ENCODE measurements at regions not wholly inside any gene's neighbourhood (a gene's known extent, or its start where the extent isn't known, plus 50 kb on each side); places are given as distances from the start of the nearest gene placed in this dataset.
"Not testable (repeated sequence)": the region's sequence is repeated elsewhere in the genome, so short reads cannot be mapped to it uniquely, and the experiment has no call there.

GRCh38 chr7:66526782-66527181 is 101.9 kb upstream of the KCTD7 start:
- intact Hi-C loops (cut with DNase I); DNase-seq (ENCODE audit: low spot score): not testable (repeated sequence)

GRCh38 chr7:66528652-66529051 is 100.0 kb upstream of the KCTD7 start:
- no peak for DNase-seq (ENCODE audit: low spot score)
- intact Hi-C loops (cut with DNase I), result no loop called here

- intact Hi-C loops (cut with DNase I), result no loop called here
- DNase-seq (ENCODE audit: low spot score), result no peak
Observed at GRCh38 chr7:66529883-66530610, 98.6 kb upstream of the KCTD7 start.

- no peak for DNase-seq (ENCODE audit: low spot score)
- intact Hi-C loops (cut with DNase I), result no loop called here
Observed at GRCh38 chr7:66535414-66536329, 93.0 kb upstream of the KCTD7 start.

- intact Hi-C loops (cut with DNase I), result no loop called here
- DNase-seq (ENCODE audit: low spot score), result no peak
Observed at GRCh38 chr7:66537380-66537779, 91.3 kb upstream of the KCTD7 start.

- intact Hi-C loops (cut with DNase I), result no loop called here
- DNase-seq (ENCODE audit: low spot score), result no peak
Observed at GRCh38 chr7:66537876-66538275, 90.8 kb upstream of the KCTD7 start.

- intact Hi-C loops (cut with DNase I), result no loop called here
- DNase-seq (ENCODE audit: low spot score), result no peak
Observed at GRCh38 chr7:66539264-66539623, 89.4 kb upstream of the KCTD7 start.

- intact Hi-C loops (cut with DNase I), result no loop called here
- no peak for DNase-seq (ENCODE audit: low spot score)
Observed at GRCh38 chr7:66539902-66540375, 88.7 kb upstream of the KCTD7 start.

- intact Hi-C loops (cut with DNase I), result no loop called here
- no peak for DNase-seq (ENCODE audit: low spot score)
Observed at GRCh38 chr7:66542049-66542448, 86.6 kb upstream of the KCTD7 start.

GRCh38 chr7:66542528-66543269 is 86.0 kb upstream of the KCTD7 start:
- no peak for DNase-seq (ENCODE audit: low spot score)
- intact Hi-C loops (cut with DNase I), result no loop called here

GRCh38 chr7:66549466-66549865 is 79.2 kb upstream of the KCTD7 start:
- intact Hi-C loops (cut with DNase I), result no loop called here
- DNase-seq (ENCODE audit: low spot score), result peak; percentile 69

GRCh38 chr7:66553001-66553400 is 75.7 kb upstream of the KCTD7 start:
- no peak for DNase-seq (ENCODE audit: low spot score)
- intact Hi-C loops (cut with DNase I), result no loop called here

- DNase-seq (ENCODE audit: low spot score); intact Hi-C loops (cut with DNase I): not testable (repeated sequence)
Observed at GRCh38 chr7:66553675-66554074, 75.0 kb upstream of the KCTD7 start.

- intact Hi-C loops (cut with DNase I); DNase-seq (ENCODE audit: low spot score): not testable (repeated sequence)
Observed at GRCh38 chr7:66554291-66554690, 74.4 kb upstream of the KCTD7 start.

GRCh38 chr7:66554842-66555430 is 73.7 kb upstream of the KCTD7 start:
- intact Hi-C loops (cut with DNase I); DNase-seq (ENCODE audit: low spot score): not testable (repeated sequence)

GRCh38 chr7:66556177-66556548 is 72.5 kb upstream of the KCTD7 start:
- no peak for DNase-seq (ENCODE audit: low spot score)
- intact Hi-C loops (cut with DNase I), result no loop called here

GRCh38 chr7:66556549-66557213 is 72.0 kb upstream of the KCTD7 start:
- intact Hi-C loops (cut with DNase I), result no loop called here
- DNase-seq (ENCODE audit: low spot score), result no peak

GRCh38 chr7:66557214-66558200 is 71.2 kb upstream of the KCTD7 start:
- intact Hi-C loops (cut with DNase I), result no loop called here
- DNase-seq (ENCODE audit: low spot score), result peak; percentile 90

All from cardiac septum (tissue), 1 donor.